ENCODE measurements at regions not wholly inside any gene's neighbourhood (a gene's known extent, or its start where the extent isn't known, plus 50 kb on each side); places are given as distances from the start of the nearest gene placed in this dataset.
"Not testable (repeated sequence)": the region's sequence is repeated elsewhere in the genome, so short reads cannot be mapped to it uniquely, and the experiment has no call there.

- WGBS, 2 donors = 87% methylated on average over 19 of the region's 19 CpGs
- not testable (repeated sequence) for H3K27ac ChIP-seq (ENCODE audit: low read depth in 2 of 2, low read length in 1 of 2); H3K9me3 ChIP-seq (ENCODE audit: control insufficient read depth in 2 of 2, insufficient read depth in 1 of 2, low read depth in 1 of 2, low read length in 1 of 2); H3K27me3 ChIP-seq (ENCODE audit: control insufficient read depth in 1 of 2, insufficient read depth in 2 of 2, low read length in 2 of 2); H3K36me3 ChIP-seq (ENCODE audit: control insufficient read depth in 2 of 2, insufficient read depth in 2 of 2, low read length in 1 of 2); H3K4me1 ChIP-seq (ENCODE audit: control insufficient read depth in 2 of 2, insufficient read depth in 2 of 2, low read length in 1 of 2); H3K4me3 ChIP-seq (ENCODE audit: low read depth in 1 of 2, low read length in 2 of 2)
These were observed 336.4 kb upstream of the CTSO start for GRCh38 chr4:156290026-156290425.

- no peaks in the 10 kb centered on the region for H3K9me3 ChIP-seq (ENCODE audit: control insufficient read depth in 2 of 2, insufficient read depth in 1 of 2, low read depth in 1 of 2, low read length in 1 of 2)
- no peak overlapping the region for H3K4me3 ChIP-seq (ENCODE audit: low read depth in 1 of 2, low read length in 2 of 2)
- no peaks in the 10 kb centered on the region for H3K4me1 ChIP-seq (ENCODE audit: control insufficient read depth in 2 of 2, insufficient read depth in 2 of 2, low read length in 1 of 2)
- H3K27me3 ChIP-seq (ENCODE audit: control insufficient read depth in 1 of 2, insufficient read depth in 2 of 2, low read length in 2 of 2) = no peaks in the 10 kb centered on the region
- H3K36me3 ChIP-seq (ENCODE audit: control insufficient read depth in 2 of 2, insufficient read depth in 2 of 2, low read length in 1 of 2) = no peaks in the 10 kb centered on the region
- 77 to 78% methylated on average over 3 of the region's 3 CpGs for WGBS, 2 donors
- H3K27ac ChIP-seq (ENCODE audit: low read depth in 2 of 2, low read length in 1 of 2) = no peak overlapping the region
These were observed 327.0 kb upstream of the CTSO start for GRCh38 chr4:156280686-156281085.

DNA sequence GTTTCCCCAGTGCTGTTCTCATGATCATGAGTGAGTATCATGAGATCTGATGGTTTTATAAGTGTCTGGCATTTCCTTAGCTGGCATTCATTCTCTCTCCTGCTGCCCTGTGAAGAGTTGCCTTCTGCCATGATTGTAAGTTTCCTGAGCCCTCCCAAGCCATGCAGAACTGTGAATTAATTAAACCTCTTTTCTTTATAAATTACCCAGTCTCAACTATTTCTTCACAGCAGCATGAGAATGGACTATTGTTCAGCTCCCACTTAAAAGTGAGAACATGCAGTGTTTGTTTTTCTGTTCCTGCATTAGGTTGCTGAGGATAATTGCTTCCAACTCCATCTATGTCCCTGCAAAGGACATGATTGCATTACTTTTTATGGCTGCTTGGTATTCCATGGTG is 311.7 kb upstream of the CTSO start:
- Histone ChIP-seq H3K27ac (ENCODE audit: low read depth in 2 of 2, low read length in 1 of 2) (no peak overlapping the region), H3K27me3 (ENCODE audit: control insufficient read depth in 1 of 2, insufficient read depth in 2 of 2, low read length in 2 of 2) (no peaks in the 10 kb centered on the region), H3K4me3 (ENCODE audit: low read depth in 1 of 2, low read length in 2 of 2) (no peak overlapping the region), H3K36me3 (ENCODE audit: control insufficient read depth in 2 of 2, insufficient read depth in 2 of 2, low read length in 1 of 2) (no peaks in the 10 kb centered on the region), H3K9me3 (ENCODE audit: control insufficient read depth in 2 of 2, insufficient read depth in 1 of 2, low read depth in 1 of 2, low read length in 1 of 2) (no peaks in the 10 kb centered on the region), H3K4me1 (ENCODE audit: control insufficient read depth in 2 of 2, insufficient read depth in 2 of 2, low read length in 1 of 2) (no peaks in the 10 kb centered on the region)

GRCh38 chr4:156261230-156261629 is 307.6 kb upstream of the CTSO start:
- Histone ChIP-seq H3K36me3 (ENCODE audit: control insufficient read depth in 2 of 2, insufficient read depth in 2 of 2, low read length in 1 of 2) (no peaks in the 10 kb centered on the region), H3K27me3 (ENCODE audit: control insufficient read depth in 1 of 2, insufficient read depth in 2 of 2, low read length in 2 of 2) (no peaks in the 10 kb centered on the region), H3K9me3 (ENCODE audit: control insufficient read depth in 2 of 2, insufficient read depth in 1 of 2, low read depth in 1 of 2, low read length in 1 of 2) (no peaks in the 10 kb centered on the region), H3K27ac (ENCODE audit: low read depth in 2 of 2, low read length in 1 of 2) (no peak overlapping the region), H3K4me3 (ENCODE audit: low read depth in 1 of 2, low read length in 2 of 2) (no peak overlapping the region), H3K4me1 (ENCODE audit: control insufficient read depth in 2 of 2, insufficient read depth in 2 of 2, low read length in 1 of 2) (no peaks in the 10 kb centered on the region)
- 86 to 88% methylated on average over 1 of the region's 1 CpG for WGBS, 2 donors

GRCh38 chr4:156255230-156256007 is 301.8 kb upstream of the CTSO start:
- Histone ChIP-seq H3K9me3 (ENCODE audit: control insufficient read depth in 2 of 2, insufficient read depth in 1 of 2, low read depth in 1 of 2, low read length in 1 of 2) (no peaks in the 10 kb centered on the region), H3K36me3 (ENCODE audit: control insufficient read depth in 2 of 2, insufficient read depth in 2 of 2, low read length in 1 of 2) (no peaks in the 10 kb centered on the region), H3K4me3 (ENCODE audit: low read depth in 1 of 2, low read length in 2 of 2) (no peak overlapping the region)

DNA sequence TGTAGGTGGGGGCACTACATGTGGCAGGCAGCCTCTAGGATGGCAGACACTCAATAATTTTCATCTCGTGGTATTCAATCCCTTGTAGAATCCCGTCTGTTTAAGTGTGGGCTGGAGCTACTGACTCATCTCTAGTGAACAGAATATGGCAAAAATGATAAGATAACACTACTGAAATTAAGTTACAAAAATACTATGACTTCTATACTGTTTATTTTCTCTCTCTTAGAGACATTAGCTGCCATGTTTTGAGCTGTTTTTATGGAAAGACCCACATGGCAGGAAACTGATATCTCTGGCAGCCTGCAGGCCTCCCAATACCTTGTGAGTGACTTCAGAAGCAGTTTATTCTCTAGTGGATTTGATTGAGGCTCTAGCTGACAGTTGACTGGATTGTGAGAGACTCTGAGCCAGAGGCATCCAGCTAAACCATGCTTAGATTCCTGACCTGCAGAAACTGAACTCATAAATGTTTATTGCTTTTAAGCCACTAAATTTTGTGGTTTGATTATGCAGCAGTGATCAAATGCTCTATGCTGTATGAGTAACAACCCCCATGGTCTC is 298.8 kb upstream of the CTSO start:
- no peaks in the 10 kb centered on the region for H3K4me1 ChIP-seq (ENCODE audit: control insufficient read depth in 2 of 2, insufficient read depth in 2 of 2, low read length in 1 of 2)
- 51 to 60% methylated on average over 2 of the region's 2 CpGs for WGBS, 2 donors
- no peaks in the 10 kb centered on the region for H3K27me3 ChIP-seq (ENCODE audit: control insufficient read depth in 1 of 2, insufficient read depth in 2 of 2, low read length in 2 of 2)
- no peak overlapping the region for H3K4me3 ChIP-seq (ENCODE audit: low read depth in 1 of 2, low read length in 2 of 2)
- no peak overlapping the region for H3K27ac ChIP-seq (ENCODE audit: low read depth in 2 of 2, low read length in 1 of 2)
- H3K9me3 ChIP-seq (ENCODE audit: control insufficient read depth in 2 of 2, insufficient read depth in 1 of 2, low read depth in 1 of 2, low read length in 1 of 2) = no peaks in the 10 kb centered on the region
- no peaks in the 10 kb centered on the region for H3K36me3 ChIP-seq (ENCODE audit: control insufficient read depth in 2 of 2, insufficient read depth in 2 of 2, low read length in 1 of 2)

More at GRCh38 chr4:156255230-156256007, 301.8 kb upstream of the CTSO start:
- 23 to 34% methylated on average over 5 of the region's 5 CpGs for WGBS, 2 donors
- Histone ChIP-seq H3K27ac (ENCODE audit: low read depth in 2 of 2, low read length in 1 of 2) (no peak overlapping the region), H3K4me1 (ENCODE audit: control insufficient read depth in 2 of 2, insufficient read depth in 2 of 2, low read length in 1 of 2) (no peaks in the 10 kb centered on the region), H3K27me3 (ENCODE audit: control insufficient read depth in 1 of 2, insufficient read depth in 2 of 2, low read length in 2 of 2) (no peaks in the 10 kb centered on the region)

- Histone ChIP-seq H3K9me3 (ENCODE audit: control insufficient read depth in 2 of 2, insufficient read depth in 1 of 2, low read depth in 1 of 2, low read length in 1 of 2) (no peaks in the 10 kb centered on the region), H3K36me3 (ENCODE audit: control insufficient read depth in 2 of 2, insufficient read depth in 2 of 2, low read length in 1 of 2) (no peaks in the 10 kb centered on the region), H3K4me1 (ENCODE audit: control insufficient read depth in 2 of 2, insufficient read depth in 2 of 2, low read length in 1 of 2) (no peaks in the 10 kb centered on the region), H3K27ac (ENCODE audit: low read depth in 2 of 2, low read length in 1 of 2) (no peak overlapping the region), H3K4me3 (ENCODE audit: low read depth in 1 of 2, low read length in 2 of 2) (no peak overlapping the region), H3K27me3 (ENCODE audit: control insufficient read depth in 1 of 2, insufficient read depth in 2 of 2, low read length in 2 of 2) (no peaks in the 10 kb centered on the region)
- WGBS, 2 donors = 72 to 84% methylated on average over 3 of the region's 3 CpGs
These were observed 297.9 kb upstream of the CTSO start for GRCh38 chr4:156251373-156252065.

DNA sequence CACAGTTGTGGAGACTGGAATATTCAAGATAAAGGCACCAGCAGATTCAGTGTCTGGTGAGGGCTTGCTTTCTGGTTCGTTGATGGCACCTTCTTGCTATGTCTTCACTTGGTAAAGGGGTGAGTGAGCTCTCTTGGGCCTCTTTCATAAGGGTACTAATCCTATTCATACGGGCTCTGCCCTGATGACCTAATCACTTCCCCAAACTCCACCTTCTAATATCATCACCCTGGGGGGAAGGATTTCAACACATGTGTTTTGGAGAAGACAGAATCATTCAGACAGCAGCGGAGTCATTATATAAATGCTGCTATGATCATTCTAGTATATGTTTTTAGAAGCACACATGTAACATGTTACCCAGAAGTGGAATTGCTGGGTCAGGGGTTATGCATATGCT is 295.3 kb upstream of the CTSO start:
- Histone ChIP-seq H3K4me3 (ENCODE audit: low read depth in 1 of 2, low read length in 2 of 2) (no peak overlapping the region), H3K9me3 (ENCODE audit: control insufficient read depth in 2 of 2, insufficient read depth in 1 of 2, low read depth in 1 of 2, low read length in 1 of 2) (no peaks in the 10 kb centered on the region), H3K27me3 (ENCODE audit: control insufficient read depth in 1 of 2, insufficient read depth in 2 of 2, low read length in 2 of 2) (no peaks in the 10 kb centered on the region), H3K27ac (ENCODE audit: low read depth in 2 of 2, low read length in 1 of 2) (no peak overlapping the region), H3K36me3 (ENCODE audit: control insufficient read depth in 2 of 2, insufficient read depth in 2 of 2, low read length in 1 of 2) (no peaks in the 10 kb centered on the region), H3K4me1 (ENCODE audit: control insufficient read depth in 2 of 2, insufficient read depth in 2 of 2, low read length in 1 of 2) (no peaks in the 10 kb centered on the region)
- WGBS, 2 donors = 72% methylated on average over 3 of the region's 3 CpGs

DNA sequence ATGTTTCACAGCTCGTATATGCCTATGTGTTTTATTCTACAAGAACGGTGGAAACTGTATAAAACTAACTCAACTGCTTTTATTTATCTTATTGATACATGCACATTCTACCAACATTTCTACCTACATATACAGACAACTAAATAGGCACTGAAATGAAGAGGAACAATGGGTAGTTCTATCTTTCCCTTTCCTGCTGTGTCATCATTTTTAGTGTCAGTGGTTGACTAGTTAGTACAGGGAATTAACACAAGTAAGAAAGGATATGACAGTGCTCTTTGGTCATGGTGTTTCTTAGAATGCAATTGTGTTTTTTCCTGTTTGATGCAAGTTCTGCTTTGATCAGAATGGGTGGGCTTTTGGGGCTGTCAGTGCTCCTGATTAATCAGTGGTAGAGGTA is 293.8 kb upstream of the CTSO start:
- no peak overlapping the region for H3K27ac ChIP-seq (ENCODE audit: low read depth in 2 of 2, low read length in 1 of 2)
- WGBS, 2 donors = 44 to 65% methylated on average over 2 of the region's 2 CpGs
- H3K9me3 ChIP-seq (ENCODE audit: control insufficient read depth in 2 of 2, insufficient read depth in 1 of 2, low read depth in 1 of 2, low read length in 1 of 2) = no peaks in the 10 kb centered on the region
- no peaks in the 10 kb centered on the region for H3K36me3 ChIP-seq (ENCODE audit: control insufficient read depth in 2 of 2, insufficient read depth in 2 of 2, low read length in 1 of 2)
- no peaks in the 10 kb centered on the region for H3K27me3 ChIP-seq (ENCODE audit: control insufficient read depth in 1 of 2, insufficient read depth in 2 of 2, low read length in 2 of 2)
- no peaks in the 10 kb centered on the region for H3K4me1 ChIP-seq (ENCODE audit: control insufficient read depth in 2 of 2, insufficient read depth in 2 of 2, low read length in 1 of 2)
- H3K4me3 ChIP-seq (ENCODE audit: low read depth in 1 of 2, low read length in 2 of 2) = no peak overlapping the region

DNA sequence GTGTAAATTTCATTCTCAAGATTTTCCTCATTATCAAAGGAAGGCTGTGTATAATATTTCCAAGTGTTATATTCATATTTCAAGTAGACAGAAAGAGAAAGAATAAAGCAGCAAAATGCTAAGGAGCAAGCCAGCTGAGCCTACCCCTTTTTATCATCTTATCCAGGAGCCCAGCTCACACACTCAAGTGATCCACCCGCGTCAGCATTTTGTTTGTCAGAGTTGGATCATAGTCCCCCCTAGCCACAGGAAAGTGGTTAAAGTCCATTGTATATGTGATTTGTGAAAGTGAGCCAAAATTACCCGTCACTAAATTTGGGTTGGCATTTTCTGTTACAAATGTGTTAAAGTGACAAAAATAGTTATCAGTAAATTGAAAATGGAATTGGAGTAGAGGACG is 289.3 kb upstream of the CTSO start:
- Histone ChIP-seq H3K27me3 (ENCODE audit: control insufficient read depth in 1 of 2, insufficient read depth in 2 of 2, low read length in 2 of 2) (no peaks in the 10 kb centered on the region), H3K27ac (ENCODE audit: low read depth in 2 of 2, low read length in 1 of 2) (no peak overlapping the region), H3K4me1 (ENCODE audit: control insufficient read depth in 2 of 2, insufficient read depth in 2 of 2, low read length in 1 of 2) (no peaks in the 10 kb centered on the region), H3K36me3 (ENCODE audit: control insufficient read depth in 2 of 2, insufficient read depth in 2 of 2, low read length in 1 of 2) (no peaks in the 10 kb centered on the region), H3K9me3 (ENCODE audit: control insufficient read depth in 2 of 2, insufficient read depth in 1 of 2, low read depth in 1 of 2, low read length in 1 of 2) (no peaks in the 10 kb centered on the region), H3K4me3 (ENCODE audit: low read depth in 1 of 2, low read length in 2 of 2) (no peak overlapping the region)
- WGBS, 2 donors = 86 to 90% methylated on average over 4 of the region's 4 CpGs
